Left hindlimb (tissue), 1 donor: ENCODE measurements at regions not wholly inside any gene's neighbourhood (a gene's known extent, or its start where the extent isn't known, plus 50 kb on each side); places are given as distances from the start of the nearest gene placed in this dataset.

Experiments
- DNase-seq: peaks from one replicate; pipeline ENCODE4 v3.0.0-alpha.2; 2018

DNA sequence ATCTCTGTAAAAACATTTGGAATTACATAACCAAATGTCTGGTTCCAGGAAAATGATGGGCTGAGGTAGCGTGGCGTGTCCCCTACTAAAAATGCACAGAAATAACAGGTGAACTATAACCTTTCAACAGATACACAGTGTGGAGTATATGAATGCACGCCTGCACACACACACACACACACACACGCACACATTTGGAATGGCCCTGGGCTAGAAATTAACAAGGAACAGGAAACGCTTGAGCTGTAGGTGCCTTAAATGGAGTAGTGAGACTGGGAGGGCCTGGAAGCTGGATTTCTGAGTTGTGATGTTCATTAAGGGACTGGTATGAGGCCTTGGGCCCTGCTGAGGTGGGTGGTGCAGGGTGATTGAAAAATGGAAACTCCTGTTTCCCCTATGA, 246.5 kb upstream of the C1orf174 start:
- DNase-seq, result no peak

DNA sequence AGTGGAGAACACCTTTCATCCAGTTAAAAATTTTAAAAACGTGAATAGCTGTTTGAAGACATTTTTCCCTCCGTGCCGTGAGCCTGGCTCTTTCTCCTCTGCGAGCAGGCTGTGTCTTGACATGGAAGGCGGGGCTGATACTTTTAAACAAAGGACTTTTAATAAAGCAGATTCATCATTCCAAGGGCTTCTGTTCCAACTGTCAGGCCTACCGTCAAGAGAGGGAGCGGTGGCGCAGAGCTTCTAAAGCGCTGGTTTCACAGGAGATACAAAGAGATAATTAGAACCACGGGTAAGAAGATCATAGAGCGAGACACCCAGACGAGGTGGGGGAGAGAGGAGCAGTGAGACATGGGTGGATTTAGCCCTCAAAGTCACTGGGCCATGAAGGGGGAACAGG, 247.4 kb upstream of the C1orf174 start:
- DNase-seq, result no peak

DNA sequence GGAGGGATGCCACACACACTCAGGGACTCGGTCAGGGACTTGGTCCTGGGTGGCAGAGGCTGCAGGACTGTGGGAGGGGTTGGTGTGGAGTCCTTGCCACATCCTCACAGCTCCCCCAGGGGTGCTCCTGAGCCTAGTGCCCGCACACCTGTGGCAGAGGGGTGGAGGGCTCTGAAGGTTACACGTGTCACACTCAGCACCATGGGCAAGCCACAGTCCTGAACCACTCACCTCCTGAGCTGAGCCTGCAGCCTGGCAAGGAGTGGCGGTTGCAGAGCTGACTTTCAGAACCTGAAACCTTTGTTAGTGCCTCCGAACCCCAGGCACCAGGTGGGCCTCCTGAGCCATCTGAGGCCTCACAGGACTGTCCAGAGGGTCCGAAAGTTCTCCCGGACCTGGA, 249.2 kb upstream of the C1orf174 start:
- no peak for DNase-seq

DNA sequence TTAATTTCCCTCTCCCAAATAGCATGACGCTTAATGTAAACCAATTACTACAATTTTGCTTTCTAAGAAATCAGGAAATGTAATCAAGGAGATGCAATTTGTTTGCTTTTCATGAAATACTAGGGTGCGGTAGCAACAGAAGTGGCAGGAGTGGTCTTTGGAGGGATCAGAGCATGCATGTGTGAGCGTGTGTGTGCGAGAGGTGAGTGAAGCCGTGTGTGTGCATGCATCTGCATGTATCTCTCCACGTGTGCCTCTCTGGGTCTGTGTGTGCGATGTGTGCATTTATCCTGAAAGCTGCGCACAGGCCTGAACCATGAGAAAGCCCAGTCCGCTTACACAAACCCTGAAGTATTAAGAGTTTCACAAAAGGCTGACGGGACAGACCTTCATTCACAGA, 249.8 kb upstream of the C1orf174 start:
- no peak for DNase-seq

DNA sequence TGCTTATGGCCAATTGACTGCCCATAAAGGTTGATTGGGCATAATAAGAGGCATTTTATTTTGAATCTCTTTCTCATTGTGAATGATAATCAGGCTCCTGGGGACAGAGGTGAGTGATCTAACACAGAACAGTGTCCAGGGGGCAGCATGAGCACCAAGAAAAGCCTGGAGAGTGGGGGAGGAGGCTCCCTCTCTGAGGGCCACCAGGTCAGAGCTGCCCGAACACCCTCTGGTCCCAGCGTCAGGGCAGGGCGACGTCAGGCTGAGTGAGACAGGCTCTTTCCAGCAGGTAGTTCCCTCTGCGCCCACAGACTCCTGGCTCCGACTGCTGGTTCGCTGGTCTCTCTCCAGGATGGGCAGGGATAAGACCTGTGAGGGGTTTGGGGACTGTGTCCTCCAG, 250.2 kb upstream of the C1orf174 start:
- DNase-seq, result no peak

DNA sequence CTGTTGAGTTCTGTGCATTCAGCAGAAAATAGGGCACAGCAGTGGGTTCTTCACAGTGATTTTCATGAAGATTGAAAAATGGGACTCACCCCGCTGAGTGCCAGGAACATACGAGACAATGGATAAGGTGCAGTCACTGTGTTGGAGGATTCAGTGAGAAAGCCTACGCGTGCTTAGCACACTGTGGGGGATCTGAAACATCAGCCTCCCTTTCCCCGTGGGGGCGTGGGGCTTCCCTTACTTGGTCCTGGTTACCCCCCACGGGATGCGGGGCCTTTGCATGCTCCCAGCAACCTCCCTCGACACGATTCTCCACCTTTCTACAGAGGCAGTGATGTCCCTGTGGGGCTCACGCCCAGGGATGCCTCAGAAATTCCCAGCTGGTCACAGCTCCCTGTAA, 252.2 kb upstream of the C1orf174 start:
- no peak for DNase-seq

DNA sequence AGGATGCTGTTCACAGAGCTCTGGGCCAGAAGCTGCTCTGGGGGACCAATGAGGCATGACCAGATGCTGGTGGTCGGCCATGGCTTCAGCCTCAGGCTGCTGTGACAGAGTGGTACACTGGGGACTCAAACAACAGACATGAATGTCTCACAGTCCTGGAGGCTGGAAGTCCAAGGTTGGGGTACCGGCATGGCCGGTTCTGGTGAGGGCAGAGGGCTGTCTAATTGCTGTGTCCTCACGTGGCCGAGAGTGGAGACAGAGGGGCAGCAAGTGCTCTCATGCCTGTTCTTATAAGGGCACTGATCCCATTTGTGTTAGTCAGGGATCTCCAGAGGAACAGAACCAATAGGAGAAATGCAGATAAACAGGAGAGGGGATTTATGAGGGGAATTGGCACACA, 253.5 kb upstream of the C1orf174 start:
- DNase-seq, result no peak

DNA sequence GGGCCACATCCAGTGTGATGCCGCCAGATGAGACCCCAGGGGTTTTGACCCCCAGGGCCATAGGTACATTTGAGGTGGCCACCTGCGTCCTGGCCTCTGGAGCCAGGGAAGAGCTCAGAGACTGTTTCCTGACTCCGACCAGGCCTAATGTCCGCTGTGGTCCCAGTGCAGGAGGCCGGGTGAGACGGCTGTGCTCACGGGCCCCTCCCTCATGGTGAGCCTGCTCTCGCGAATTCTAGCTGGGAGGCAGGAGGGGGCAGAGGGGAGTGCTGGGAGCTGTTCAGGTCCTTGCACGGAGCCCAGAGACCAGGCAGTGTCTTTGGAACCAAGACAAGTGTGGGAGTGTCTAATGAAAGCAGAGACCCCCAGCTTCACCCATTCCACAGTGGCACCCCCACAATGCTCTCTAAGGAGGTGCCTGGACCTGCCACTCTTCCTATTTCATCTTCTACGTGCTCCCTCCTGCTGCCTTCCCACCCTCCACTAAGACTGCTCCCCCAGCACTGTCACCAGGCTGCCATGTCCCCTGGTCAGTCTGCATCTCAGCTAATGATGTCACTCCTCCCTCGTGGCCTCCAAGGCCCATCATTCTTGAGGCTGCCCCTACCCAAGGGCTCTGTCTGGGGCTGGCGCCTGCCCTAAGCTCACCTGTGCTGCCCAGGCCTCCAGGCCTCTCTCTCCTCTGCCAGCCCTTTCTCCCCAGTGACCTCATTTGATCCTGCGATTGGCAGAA, 256.3 kb upstream of the C1orf174 start:
- DNase-seq, result no peak

DNA sequence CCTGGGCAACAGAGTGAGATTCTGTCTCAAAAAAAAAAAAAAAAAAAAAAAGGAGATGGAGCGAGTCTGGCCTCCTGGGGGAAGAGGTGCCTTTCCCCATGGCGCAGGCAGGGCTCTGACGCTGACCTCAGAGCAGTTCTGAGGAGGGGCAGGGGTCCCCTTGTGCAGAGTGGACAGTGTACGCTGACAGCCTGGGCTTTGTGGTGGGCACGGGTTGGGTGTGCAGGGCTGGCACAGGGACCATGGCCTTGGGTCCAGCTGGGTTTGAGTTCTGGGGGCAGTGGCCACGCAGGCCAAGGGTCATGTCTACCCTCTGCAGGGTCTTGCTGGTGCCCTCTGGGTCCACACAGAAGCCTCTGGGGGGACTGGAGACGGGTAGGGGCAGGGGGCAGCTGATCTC, 260.1 kb upstream of the C1orf174 start:
- DNase-seq, result no peak

DNA sequence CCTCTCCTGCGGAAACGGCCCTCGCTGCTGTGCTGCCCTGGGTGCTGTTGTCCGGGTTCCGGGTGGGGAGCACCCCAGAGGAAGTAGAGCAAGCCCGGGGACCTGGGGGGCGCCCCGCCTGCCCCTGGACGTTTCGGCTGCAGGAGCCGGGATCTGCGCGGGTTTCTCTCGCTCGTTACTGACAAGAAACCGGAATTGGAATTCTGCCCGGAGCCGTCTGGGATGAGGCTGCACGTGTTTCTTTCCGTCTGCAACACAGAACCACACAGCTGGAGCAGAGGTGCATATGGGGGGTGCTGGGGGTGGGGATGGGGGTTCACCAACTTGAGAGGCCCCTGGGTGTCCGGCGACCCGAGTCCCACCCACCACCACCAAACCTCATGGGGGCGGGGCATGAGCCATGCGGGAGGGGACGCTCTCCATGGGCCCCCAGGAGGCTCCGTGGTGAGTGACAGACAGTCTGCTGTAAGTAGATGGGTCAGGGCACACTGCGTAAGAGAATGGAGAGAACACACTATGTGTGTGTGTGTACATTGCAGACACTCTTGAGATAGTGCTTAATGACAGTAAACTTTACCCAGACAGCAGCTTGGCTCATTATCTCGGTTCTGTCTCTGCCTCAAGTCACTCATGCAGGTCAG, 261.4 kb upstream of the C1orf174 start:
- DNase-seq, result no peak

DNA sequence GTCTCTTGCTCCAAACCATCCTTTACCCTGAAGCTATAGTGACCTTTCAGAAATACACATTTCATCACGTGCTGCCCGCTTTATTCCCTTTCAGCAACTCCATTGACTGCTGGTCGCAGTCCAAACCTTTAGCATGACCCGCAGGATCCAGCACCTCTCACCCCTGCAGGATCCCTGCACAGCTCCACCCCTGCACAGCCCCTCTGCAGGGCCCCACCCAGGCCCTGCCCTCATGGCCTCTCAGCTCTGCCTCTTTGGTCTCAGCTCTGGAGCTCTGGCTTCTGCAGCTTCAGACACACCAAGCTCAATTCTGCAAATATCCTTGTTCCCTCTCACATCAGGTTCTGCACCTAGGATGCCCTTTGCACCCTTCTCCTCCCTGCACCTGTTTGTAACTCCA, 264.9 kb upstream of the C1orf174 start:
- no peak for DNase-seq

DNA sequence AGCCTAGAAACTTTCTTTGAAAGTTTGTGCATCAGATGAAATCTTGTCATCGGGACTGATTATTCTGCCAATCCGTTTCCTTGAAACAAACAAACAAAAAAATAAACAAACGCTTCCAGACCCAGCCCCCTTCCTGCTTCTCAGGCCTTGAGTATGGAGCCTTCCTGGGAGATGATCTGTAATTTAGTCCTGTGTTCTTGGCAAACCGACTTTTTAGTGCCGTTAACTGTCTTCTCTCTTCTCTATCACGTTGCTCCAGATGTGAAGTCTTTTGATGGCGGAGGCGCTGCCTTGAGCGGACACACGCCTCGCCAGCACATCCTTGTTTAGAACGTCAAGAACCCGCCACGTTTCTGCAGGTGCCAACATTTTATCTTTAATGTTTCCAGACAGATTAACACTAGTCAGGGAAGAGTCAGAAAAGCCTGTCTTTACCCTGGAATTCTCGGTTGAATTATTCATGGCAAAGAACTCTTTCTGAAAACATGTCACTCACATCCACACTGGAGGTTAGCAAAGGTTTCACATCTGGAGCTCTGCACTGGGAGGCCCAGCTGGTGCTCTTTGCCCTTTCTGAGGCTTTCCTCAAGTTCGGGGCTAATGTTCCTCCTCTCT, 265.7 kb upstream of the C1orf174 start:
- DNase-seq, result no peak

DNA sequence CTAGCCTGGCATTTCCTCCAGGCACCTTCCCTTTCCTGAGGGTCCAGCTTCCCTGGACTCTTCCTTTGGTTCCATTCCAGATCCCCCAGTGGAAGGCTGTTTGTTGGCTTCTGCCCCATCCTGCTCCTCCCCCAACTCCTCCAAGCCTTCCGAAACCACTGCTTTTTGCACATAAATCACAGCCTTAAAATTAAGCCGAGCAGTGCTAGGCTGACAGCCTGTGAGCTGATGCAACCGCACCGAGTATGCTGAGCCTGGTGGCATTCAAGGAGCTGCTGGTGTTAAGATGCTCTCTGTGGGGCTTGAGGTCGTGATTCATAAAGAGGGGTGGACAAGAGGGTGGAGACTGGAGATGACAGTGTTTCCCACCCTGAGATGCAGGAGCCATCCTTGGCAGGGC, 266.6 kb upstream of the C1orf174 start:
- DNase-seq, result no peak

DNA sequence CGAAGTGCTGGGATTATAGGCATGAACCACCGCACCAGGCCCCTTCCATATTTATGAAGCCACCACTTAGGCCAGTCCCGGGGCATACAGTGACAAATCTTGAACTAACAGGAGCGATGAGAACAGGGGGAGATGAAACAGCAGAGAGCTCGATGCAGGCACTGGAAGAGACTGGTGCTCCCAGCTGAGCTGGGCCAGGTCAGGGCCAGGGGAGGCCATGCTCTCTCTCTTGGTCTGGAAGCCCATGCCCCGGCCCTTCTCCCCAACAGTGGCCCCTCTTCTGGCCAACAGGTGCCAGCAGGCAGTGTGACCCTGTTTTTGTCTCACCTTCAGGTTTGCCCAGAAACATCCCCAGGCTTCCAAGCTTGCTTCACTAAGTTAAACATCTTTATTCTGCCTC, 269.9 kb upstream of the C1orf174 start:
- no peak for DNase-seq

DNA sequence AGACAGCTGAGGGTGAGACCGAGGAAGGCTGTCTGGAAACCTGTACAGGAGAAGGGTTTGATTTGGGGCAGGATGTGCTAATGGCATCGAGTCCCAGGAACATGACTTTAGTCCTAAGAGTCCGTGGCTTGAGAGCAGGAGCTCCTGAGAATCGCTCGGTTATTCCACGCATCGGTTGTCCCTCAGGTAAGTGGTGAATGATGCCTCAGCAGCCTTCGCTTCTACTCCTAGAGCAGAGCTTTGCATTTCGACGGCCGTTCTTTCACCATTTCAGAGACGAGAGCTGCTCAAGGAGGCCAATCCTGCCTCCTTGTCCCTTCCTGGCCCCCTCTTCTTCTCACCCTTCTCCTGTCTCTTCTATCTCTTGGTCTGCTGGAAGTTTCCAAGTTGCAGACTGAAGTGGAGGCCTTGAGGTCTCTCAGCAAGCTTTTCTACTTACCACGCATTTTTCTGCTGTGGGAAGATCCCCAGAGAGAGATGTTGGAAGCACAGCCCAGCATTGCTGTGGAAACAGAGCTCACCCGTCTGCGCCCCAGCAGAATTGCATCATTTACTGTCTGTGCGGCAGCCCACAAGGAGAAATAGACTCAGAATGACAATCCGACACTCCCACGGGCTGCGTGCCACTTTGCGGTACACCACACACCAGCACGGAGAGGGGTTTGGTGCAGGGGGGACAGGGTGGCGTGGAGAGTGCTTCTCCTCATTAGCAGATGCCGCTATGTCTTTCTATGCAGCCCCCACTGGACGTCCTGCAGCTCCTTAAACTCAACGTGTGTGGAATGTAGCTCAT, 270.7 kb upstream of the C1orf174 start:
- peak; percentile 47 for DNase-seq

DNA sequence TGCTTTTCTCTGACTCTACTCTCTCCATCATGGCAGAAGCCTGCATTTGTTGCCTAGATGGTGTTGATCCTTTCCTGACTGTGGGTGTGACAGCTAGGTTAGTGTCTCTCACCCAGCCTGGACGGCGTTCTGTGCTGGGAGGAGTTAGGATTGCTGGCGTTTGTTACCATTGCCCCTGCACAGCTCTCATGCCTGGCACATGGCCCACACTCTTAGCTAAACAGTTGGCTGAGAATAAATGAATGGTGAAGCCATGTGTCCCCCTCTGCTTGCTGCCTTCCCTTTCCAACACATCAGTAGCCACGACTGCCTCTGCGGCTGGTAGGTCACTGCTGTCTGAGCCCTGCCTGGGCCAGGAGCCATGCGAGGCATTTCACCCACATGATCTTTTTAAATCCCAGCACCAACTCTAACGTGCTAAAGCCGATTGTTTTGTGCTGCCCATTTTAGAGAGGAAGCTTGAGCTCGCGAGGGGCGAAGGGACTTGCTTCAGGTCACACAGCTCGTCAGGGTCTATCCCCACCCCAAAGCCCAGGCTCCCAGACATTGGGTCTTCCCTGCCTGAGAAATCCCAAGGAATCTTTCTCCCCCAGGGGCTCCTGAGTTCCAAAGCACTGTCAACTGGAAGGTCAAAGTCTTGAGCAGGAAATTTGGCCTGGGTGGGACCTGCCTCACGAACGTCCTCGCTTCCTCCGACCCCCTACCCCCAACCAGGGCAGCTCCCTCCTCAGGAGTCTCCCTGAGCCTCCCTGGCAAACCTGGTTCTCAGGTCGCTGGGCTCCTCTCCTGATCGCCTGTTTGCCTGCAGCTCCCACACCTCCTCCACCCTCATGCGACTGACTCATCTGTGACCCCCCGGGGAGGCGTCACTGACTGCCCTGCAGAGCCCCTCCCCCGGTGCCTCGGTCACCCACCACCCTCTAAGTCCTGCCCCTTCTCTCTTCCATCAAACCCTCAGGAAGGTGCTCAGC, 271.7 kb upstream of the C1orf174 start:
- peak; percentile 41 for DNase-seq

DNA sequence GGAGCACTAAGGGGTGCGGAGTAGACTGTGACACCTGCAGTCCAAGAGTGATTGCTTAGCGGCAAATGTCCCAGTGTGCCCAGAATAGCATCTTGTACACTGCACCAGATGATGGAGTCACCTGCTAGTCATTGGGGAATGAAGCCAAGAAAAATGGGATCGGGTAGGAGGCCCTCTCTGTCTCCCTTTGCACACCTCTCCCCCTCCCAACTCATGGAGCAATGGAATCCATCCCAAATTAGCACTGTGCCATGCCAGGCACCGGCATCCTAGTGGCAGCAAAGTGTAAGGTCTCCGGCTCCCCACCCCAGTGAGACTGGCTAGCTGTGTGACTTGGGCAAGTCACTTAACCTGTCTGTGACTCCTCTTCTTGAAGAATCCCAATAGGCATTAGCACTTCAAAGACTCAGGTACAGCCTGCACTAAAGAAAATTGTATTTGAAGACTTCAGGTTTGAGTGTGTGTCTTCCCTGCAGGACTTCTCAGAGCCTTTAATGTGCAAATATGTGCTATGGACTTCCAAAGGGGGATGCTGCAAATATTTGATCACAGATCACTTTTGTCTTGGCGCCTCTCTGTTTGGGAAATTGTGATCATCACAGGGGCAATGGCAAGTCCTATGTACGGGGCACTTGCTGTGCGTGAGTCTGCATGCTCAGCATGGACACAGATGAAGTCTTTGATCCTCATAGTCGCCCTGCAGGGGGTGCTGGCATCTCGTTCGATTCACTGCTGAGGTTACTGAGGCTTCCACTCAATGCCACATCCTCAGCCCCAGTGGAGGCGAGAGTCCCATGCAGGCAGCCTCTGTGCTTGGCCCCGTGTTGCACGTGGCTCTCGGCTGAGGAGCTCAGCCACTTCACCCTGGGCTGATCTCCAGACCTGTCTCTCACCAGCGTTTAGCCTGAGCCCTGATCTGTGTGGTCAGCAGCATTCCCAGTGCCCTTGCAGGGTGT, 272.9 kb upstream of the C1orf174 start:
- no peak for DNase-seq

DNA sequence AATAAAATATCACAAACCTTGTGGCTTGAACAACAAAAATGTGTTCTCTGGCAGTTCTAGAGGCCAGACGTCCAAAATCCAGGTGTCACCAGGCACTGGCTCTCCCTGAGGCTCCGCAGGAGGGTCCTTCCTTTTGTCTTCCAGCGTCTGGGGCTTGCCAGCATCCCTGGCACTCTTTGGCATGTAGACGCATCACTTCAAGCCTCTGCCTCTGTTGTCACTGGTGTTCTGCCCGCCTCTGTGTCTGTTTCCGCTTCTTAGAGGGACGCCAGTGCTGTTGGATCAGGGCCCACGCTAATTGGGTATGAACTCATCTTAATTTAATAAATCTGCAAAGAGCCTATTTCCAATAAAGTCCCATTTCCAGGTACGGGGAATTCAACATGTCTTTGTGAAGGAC, 273.7 kb upstream of the C1orf174 start:
- DNase-seq, result no peak

DNA sequence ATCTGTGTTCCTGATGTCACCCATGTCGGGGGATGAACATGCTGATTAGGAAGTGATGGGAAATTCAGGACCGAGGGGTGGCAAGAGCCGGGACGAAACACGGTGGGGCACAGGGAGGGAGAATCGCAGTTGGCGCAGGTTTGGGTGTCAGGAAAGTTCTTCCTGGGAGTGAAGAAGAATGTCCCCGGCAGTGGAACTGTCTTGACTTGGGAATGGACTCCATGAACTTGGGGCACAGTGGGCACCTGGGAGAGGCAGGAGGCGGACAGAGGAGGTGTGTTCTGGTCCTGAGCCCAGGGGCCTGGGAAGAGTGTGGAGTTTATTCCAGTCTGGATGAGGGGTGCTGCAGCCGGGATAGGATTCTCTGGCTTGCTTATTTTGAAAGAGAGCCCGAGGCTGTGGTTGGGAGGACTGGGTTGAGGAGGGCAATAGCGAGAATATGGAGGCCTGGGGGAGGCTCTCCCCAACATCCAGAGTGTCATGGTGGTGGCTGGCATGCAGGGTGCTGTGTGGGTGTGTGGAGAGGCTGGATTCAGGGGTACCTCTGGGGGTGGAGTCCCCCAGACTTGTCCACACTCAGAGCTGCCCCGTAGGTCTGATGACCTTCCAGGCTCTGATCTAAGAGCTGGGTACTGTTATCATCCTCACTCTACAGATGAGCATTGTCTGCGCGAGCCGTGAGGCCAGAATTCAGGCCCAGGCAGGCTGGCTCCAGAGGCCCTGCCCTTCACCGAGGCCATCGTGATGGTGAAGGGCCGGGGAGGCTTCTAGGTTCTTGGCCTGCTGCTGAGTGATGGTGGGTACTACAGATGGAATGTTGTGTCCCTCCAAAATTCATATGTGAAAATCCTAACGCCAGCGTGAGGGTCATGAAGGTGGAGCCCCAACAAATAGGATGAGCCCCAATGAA, 274.5 kb upstream of the C1orf174 start:
- DNase-seq, result no peak
